HG03442 (cell line): ENCODE measurements at regions not wholly inside any gene's neighbourhood (a gene's known extent, or its start where the extent isn't known, plus 50 kb on each side); places are given as distances from the start of the nearest gene placed in this dataset.

Experiments
- ATAC-seq: cut with Tn5 transposase; IDR thresholded peaks from one replicate; pipeline ENCODE4 v1.9.1; 2021; ENCODE audit warnings: mild to moderate bottlenecking, moderate library complexity; ENCODE audit not compliant: unreplicated experiment

GRCh38 chr3:55343486-55344357 lies 143.4 kb downstream of the WNT5A start:
- ATAC-seq: no peak

GRCh38 chr3:55341502-55342031 lies 145.5 kb downstream of the WNT5A start:
- ATAC-seq: no peak

GRCh38 chr3:55339819-55340218 lies 147.3 kb downstream of the WNT5A start:
- no peak for ATAC-seq

- no peak for ATAC-seq
These were observed 147.7 kb downstream of the WNT5A start for GRCh38 chr3:55339390-55339789.

- ATAC-seq: no peak
These were observed 149.4 kb downstream of the WNT5A start for GRCh38 chr3:55337641-55338180.

GRCh38 chr3:55333923-55334322 lies 153.2 kb downstream of the WNT5A start:
- no peak for ATAC-seq

- ATAC-seq: no peak
These were observed 154.1 kb downstream of the WNT5A start for GRCh38 chr3:55333046-55333445.

- ATAC-seq: no peak
These were observed 154.9 kb downstream of the WNT5A start for GRCh38 chr3:55332176-55332575.

GRCh38 chr3:55331524-55331923 lies 155.6 kb downstream of the WNT5A start:
- no peak for ATAC-seq

GRCh38 chr3:55330756-55331155 lies 156.3 kb downstream of the WNT5A start:
- no peak for ATAC-seq

- no peak for ATAC-seq
These were observed 156.8 kb downstream of the WNT5A start for GRCh38 chr3:55330355-55330754.

- no peak for ATAC-seq
These were observed 157.3 kb downstream of the WNT5A start for GRCh38 chr3:55329849-55330248.

- ATAC-seq: no peak
These were observed 159.8 kb downstream of the WNT5A start for GRCh38 chr3:55327131-55327920.

GRCh38 chr3:55322638-55323037 lies 164.5 kb downstream of the WNT5A start:
- ATAC-seq: no peak

- ATAC-seq: no peak
These were observed 166.2 kb downstream of the WNT5A start for GRCh38 chr3:55320928-55321327.

GRCh38 chr3:55315396-55315795 lies 171.7 kb downstream of the WNT5A start:
- ATAC-seq: no peak

GRCh38 chr3:55313666-55314065 lies 173.4 kb downstream of the WNT5A start:
- no peak for ATAC-seq

- no peak for ATAC-seq
These were observed 177.8 kb downstream of the WNT5A start for GRCh38 chr3:55309336-55309735.

- no peak for ATAC-seq
These were observed 179.5 kb downstream of the WNT5A start for GRCh38 chr3:55307622-55308021.

GRCh38 chr3:55305696-55306485 lies 181.2 kb downstream of the WNT5A start:
- no peak for ATAC-seq

GRCh38 chr3:55300701-55301100 lies 186.4 kb downstream of the WNT5A start:
- ATAC-seq: no peak
